Calu3 (cell line): ENCODE measurements at regions not wholly inside any gene's neighbourhood (a gene's known extent, or its start where the extent isn't known, plus 50 kb on each side); places are given as distances from the start of the nearest gene placed in this dataset.

ENCODE experiments used
- BruUV-seq: library from RNA; stranded (reverse); fragments of 400-500 nt; replicated peaks from 2 replicates; lab custom pipeline; 2021; lab: Mats Ljungman, UMichigan
- CTCF ChIA-PET: fragments of 300-600 bp; sonication (Branson Sonifier 250); formaldehyde crosslinking; loops from one replicate; lab custom pipeline; 2022; ENCODE audit warnings: antibody characterized with exemption; lab: Charles Lee
- DNase-seq: peaks from one replicate; pipeline ENCODE4 v3.0.0; 2022
- H3K27ac Mint-ChIP-seq: one replicate; pipeline ENCODE4 v1.8.0; 2022; ENCODE audit warnings: mixed read lengths; ENCODE audit not compliant: unreplicated experiment
- H3K27me3 Mint-ChIP-seq: one replicate; pipeline ENCODE4 v1.8.0; 2022; ENCODE audit warnings: mixed read lengths; ENCODE audit not compliant: unreplicated experiment
- H3K36me3 Mint-ChIP-seq: one replicate; pipeline ENCODE4 v1.8.0; 2022; ENCODE audit warnings: mild to moderate bottlenecking, moderate library complexity, mixed read lengths; ENCODE audit not compliant: insufficient read depth, unreplicated experiment
- H3K4me1 Mint-ChIP-seq: one replicate; pipeline ENCODE4 v1.8.0; 2022; ENCODE audit warnings: mild to moderate bottlenecking, low read depth, mixed read lengths; ENCODE audit not compliant: unreplicated experiment
- H3K4me3 Mint-ChIP-seq: one replicate; pipeline ENCODE4 v1.8.0; 2022; ENCODE audit warnings: mild to moderate bottlenecking, low read depth, moderate library complexity, mixed read lengths; ENCODE audit not compliant: unreplicated experiment
- H3K9me3 Mint-ChIP-seq: one replicate; pipeline ENCODE4 v1.8.0; 2022; ENCODE audit warnings: low read depth, mixed read lengths; ENCODE audit not compliant: unreplicated experiment
- intact Hi-C: fragments of 100-400 bp; cut with micrococcal nuclease; formaldehyde crosslinking; loops from one replicate; pipeline ENCODE4 v1.10.0; 2022; ENCODE audit not compliant: unreplicated experiment
- TF ChIP-seq, protein P1 (sequence below): fragments of 200-600 bp; IDR thresholded peaks from one replicate; pipeline ENCODE4 v1.8.0; 2022; ENCODE audit warnings: antibody characterized with exemption; ENCODE audit not compliant: unreplicated experiment

DNA sequence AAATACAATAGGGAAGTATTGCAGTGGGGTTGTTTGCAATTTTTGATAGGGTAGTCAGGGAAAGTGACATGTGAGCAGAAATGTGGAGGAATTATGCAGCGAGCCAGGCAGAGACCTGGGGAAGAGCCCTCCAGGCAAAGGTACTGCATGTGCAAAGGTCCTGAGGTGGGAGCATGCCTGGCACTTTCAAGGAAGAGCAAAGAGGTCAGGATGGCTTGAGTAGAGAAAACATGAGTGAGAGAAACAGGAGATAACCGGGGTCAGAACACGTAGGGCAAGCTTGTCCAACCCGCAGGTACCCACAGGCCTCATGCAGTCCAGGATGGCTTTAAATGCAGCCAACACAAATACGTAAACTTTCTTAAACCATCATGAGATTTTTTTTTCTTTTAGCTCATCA lies 71.0 kb downstream of the COQ2 start:
- H3K27ac Mint-ChIP-seq = no peak overlapping the region
- no peaks in the 10 kb centered on the region for H3K36me3 Mint-ChIP-seq
- no peak overlapping the region for H3K4me3 Mint-ChIP-seq
- intact Hi-C loops = no loop called here
- H3K27me3 Mint-ChIP-seq = no peaks in the 10 kb centered on the region
- no peak for DNase-seq
- H3K4me1 Mint-ChIP-seq = peaks cover 24% of the 10 kb centered on the region
- TF ChIP-seq, protein P1, sequence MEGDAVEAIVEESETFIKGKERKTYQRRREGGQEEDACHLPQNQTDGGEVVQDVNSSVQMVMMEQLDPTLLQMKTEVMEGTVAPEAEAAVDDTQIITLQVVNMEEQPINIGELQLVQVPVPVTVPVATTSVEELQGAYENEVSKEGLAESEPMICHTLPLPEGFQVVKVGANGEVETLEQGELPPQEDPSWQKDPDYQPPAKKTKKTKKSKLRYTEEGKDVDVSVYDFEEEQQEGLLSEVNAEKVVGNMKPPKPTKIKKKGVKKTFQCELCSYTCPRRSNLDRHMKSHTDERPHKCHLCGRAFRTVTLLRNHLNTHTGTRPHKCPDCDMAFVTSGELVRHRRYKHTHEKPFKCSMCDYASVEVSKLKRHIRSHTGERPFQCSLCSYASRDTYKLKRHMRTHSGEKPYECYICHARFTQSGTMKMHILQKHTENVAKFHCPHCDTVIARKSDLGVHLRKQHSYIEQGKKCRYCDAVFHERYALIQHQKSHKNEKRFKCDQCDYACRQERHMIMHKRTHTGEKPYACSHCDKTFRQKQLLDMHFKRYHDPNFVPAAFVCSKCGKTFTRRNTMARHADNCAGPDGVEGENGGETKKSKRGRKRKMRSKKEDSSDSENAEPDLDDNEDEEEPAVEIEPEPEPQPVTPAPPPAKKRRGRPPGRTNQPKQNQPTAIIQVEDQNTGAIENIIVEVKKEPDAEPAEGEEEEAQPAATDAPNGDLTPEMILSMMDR = no peak
- CTCF ChIA-PET = no interaction called here
- peaks cover 8% of the 10 kb centered on the region for H3K9me3 Mint-ChIP-seq
- BruUV-seq = no TSS peak

DNA sequence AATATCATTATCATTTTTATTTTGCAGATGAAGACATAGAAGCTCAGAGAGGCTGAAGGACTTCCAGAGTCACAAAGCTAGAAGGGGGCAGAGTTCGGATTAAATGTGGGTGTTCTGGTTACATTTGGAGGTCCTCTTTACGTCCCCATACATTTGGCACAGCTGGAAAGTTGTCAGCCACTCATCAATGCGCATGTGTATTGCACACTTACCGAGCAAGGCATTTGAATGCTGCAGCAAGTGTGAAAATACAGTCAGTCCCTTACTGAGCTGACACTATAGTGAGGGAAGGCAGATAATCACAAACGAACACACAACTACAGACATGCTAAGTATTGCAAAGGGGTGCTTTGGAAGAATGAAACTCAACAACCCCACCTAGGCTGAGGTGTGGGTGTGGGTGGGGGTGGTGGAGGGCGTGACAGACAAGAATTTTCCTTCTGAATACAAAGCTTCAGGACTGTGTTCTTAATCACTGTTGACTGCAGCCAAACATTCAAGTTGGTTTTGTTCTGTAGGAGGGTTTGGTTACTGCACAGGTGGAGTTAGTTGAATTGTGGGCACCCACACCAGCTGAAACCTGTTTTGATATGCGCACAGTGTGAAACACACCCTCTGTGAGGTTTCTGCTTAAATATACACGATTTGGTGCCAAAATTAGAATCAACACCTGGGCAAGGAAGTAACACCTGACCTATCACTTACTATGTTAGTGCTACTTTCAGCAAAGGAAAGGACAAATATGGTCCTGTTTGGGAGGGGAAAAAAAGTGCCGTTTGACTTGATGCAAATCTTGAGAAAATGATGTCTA lies 72.4 kb downstream of the COQ2 start:
- Mint-ChIP-seq H3K27ac (no peak overlapping the region), H3K4me1 (peaks cover 24% of the 10 kb centered on the region), H3K36me3 (no peaks in the 10 kb centered on the region), H3K4me3 (no peak overlapping the region), H3K9me3 (peaks cover 8% of the 10 kb centered on the region), H3K27me3 (no peaks in the 10 kb centered on the region)
- TF ChIP-seq, protein P1 = no peak
- intact Hi-C loops = no loop called here
- BruUV-seq = no TSS peak
- CTCF ChIA-PET = interaction anchor here (0.6 kb wide), 1 partner anchor 108 kb away, joined by 3 read pairs; no protein-coding TSS in a partner anchor
- DNase-seq = peak; percentile 20

- no TSS peak for BruUV-seq
- Mint-ChIP-seq H3K27me3 (no peaks in the 10 kb centered on the region), H3K9me3 (peaks cover 8% of the 10 kb centered on the region), H3K4me3 (no peak overlapping the region), H3K27ac (no peak overlapping the region), H3K36me3 (no peaks in the 10 kb centered on the region), H3K4me1 (peaks cover 24% of the 10 kb centered on the region)
- CTCF ChIA-PET = no interaction called here
- TF ChIP-seq, protein P1 = no peak
- intact Hi-C loops = no loop called here
- DNase-seq = no peak
Measured at GRCh38 chr4:83209419-83209818, 75.2 kb downstream of the COQ2 start.

DNA sequence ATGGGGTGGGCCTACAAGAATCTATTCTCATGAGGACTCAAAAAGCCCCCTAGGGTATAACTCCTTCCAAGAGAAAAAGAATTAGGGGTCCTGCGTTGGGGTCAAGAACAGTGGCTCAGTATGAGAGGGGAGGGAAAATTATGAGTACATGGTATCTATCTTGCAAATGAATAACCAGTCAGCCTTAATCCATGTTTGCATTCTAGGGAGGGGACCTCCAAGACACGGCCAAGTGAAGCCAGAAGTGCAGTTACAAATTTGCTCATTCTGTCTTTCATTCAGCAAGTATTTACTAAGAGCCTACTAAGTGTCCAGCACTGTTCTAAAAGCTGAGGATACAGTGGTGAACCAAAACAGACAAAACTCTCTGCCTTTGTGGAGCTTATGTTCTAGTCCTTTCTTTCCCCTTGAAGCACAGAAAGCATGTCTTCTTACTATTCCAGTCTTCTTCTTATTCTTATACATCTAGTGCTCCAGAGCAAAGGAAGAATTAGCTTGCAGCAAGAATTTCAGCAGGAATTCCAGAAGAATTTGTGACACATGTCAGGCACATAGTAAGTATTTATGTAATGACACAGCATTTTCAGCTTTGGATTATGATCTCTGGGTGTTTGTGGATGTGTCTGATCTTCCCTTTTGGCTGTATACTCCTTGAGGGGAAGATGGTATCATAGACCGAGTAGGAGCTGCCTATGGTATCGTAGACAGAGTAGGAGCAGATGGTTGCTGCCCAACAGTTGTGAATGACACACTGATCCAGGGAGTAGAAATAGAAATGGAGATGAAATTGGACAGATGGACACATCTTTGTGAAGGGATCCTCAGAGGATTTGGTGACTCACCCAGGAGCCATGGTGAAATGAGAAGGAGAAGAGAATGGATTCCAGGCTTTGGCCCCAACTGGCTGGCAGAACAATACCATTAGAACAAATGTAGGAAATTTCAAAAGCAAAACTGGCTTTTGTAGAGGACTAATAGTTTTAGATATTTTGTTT lies 75.9 kb downstream of the COQ2 start:
- TF ChIP-seq, protein P1 = no peak
- no peaks in the 10 kb centered on the region for H3K36me3 Mint-ChIP-seq
- H3K4me3 Mint-ChIP-seq = no peak overlapping the region
- H3K27ac Mint-ChIP-seq = no peak overlapping the region
- peaks cover 24% of the 10 kb centered on the region for H3K4me1 Mint-ChIP-seq
- H3K9me3 Mint-ChIP-seq = peaks cover 8% of the 10 kb centered on the region
- intact Hi-C loops = no loop called here
- CTCF ChIA-PET = interaction anchor here (0.6 to 1.0 kb wide), 2 partner anchors 39 to 98 kb away, joined by 3 read pairs; no protein-coding TSS in a partner anchor
- no peaks in the 10 kb centered on the region for H3K27me3 Mint-ChIP-seq
- no peak for DNase-seq
- no TSS peak for BruUV-seq
